Midbrain (tissue), 1 donor: ENCODE measurements at regions not wholly inside any gene's neighbourhood (a gene's known extent, or its start where the extent isn't known, plus 50 kb on each side); places are given as distances from the start of the nearest gene placed in this dataset.
"Not testable (repeated sequence)": the region's sequence is repeated elsewhere in the genome, so short reads cannot be mapped to it uniquely, and the experiment has no call there.

ENCODE experiments used
- DNase-seq: peaks from one replicate; lab custom pipeline; 2025; lab: John Stamatoyannopoulos, UW

- no peak for DNase-seq
These were observed 53.5 kb upstream of the EPB41L4A start for GRCh38 chr5:112472614-112473013.

- no peak for DNase-seq
These were observed 54.9 kb upstream of the EPB41L4A start for GRCh38 chr5:112473989-112474388.

- DNase-seq, result peak; percentile 82
These were observed 56.8 kb upstream of the EPB41L4A start for GRCh38 chr5:112475747-112476365.

GRCh38 chr5:112479418-112479817 is 60.3 kb upstream of the EPB41L4A start:
- DNase-seq, result no peak

- no peak for DNase-seq
These were observed 61.4 kb upstream of the EPB41L4A start for GRCh38 chr5:112480501-112480900.

- DNase-seq, result no peak
These were observed 64.6 kb upstream of the EPB41L4A start for GRCh38 chr5:112483704-112484103.

- no peak for DNase-seq
These were observed 66.9 kb upstream of the EPB41L4A start for GRCh38 chr5:112485934-112486355.

GRCh38 chr5:112491257-112491656 is 72.2 kb upstream of the EPB41L4A start:
- DNase-seq, result no peak

GRCh38 chr5:112492291-112492690 is 73.2 kb upstream of the EPB41L4A start:
- peak; percentile 48 for DNase-seq

GRCh38 chr5:112503749-112504501 is 84.8 kb upstream of the EPB41L4A start:
- DNase-seq, result not testable (repeated sequence)

- DNase-seq, result not testable (repeated sequence)
These were observed 90.0 kb upstream of the EPB41L4A start for GRCh38 chr5:112509097-112509496.

GRCh38 chr5:112511920-112512319 is 92.8 kb upstream of the EPB41L4A start:
- DNase-seq, result no peak

- no peak for DNase-seq
These were observed 93.8 kb upstream of the EPB41L4A start for GRCh38 chr5:112512901-112513300.

GRCh38 chr5:112514111-112514510 is 95.0 kb upstream of the EPB41L4A start:
- no peak for DNase-seq

GRCh38 chr5:112520474-112520873 is 101.4 kb upstream of the EPB41L4A start:
- not testable (repeated sequence) for DNase-seq

GRCh38 chr5:112522891-112523673 is 104.0 kb upstream of the EPB41L4A start:
- DNase-seq, result not testable (repeated sequence)

- DNase-seq, result not testable (repeated sequence)
These were observed 104.7 kb upstream of the EPB41L4A start for GRCh38 chr5:112523674-112524263.

GRCh38 chr5:112525217-112525616 is 106.1 kb upstream of the EPB41L4A start:
- no peak for DNase-seq

- no peak for DNase-seq
These were observed 109.9 kb upstream of the EPB41L4A start for GRCh38 chr5:112528928-112529327.

GRCh38 chr5:112529525-112529924 is 110.4 kb upstream of the EPB41L4A start:
- DNase-seq, result peak; percentile 24

- DNase-seq, result no peak
These were observed 113.7 kb upstream of the EPB41L4A start for GRCh38 chr5:112532654-112533360.

- no peak for DNase-seq
These were observed 114.3 kb upstream of the EPB41L4A start for GRCh38 chr5:112533362-112533761.
